GM12878 (cell line): ENCODE measurements at regions not wholly inside any gene's neighbourhood (a gene's known extent, or its start where the extent isn't known, plus 50 kb on each side); places are given as distances from the start of the nearest gene placed in this dataset.
A peak's percentile ranks its signal among the peaks of the same experiment; 100 is the strongest.

Experiments used
- ATAC-seq: fragments of 200-7000 bp; cut with Tn5 transposase; 3 replicates; pipeline ENCODE4 v1.9.1; 2020; ENCODE audit warnings: mild to moderate bottlenecking, moderate library complexity
- BruUV-seq: library from RNA; stranded (reverse); fragments of 400-500 nt; replicated peaks from 2 replicates; lab custom pipeline; 2021; lab: Mats Ljungman, UMichigan
- CTCF ChIA-PET: fragments of 300-600 bp; sonication (Branson Sonifier 250); formaldehyde crosslinking; extraction: SDS; loops from one replicate; lab custom pipeline; 2021; ENCODE audit warnings: inconsistent platforms; lab: Yijun Ruan, JAX
- POLR2A ChIA-PET: fragments of 350-600 bp; formaldehyde crosslinking; extraction: SDS; loops from one replicate; lab custom pipeline; 2021; ENCODE audit warnings: inconsistent platforms; lab: Charles Lee
- RAD21 ChIA-PET: fragments of 300-600 bp; sonication (Branson Sonifier 250); formaldehyde crosslinking; loops from one replicate; lab custom pipeline; 2023; ENCODE audit warnings: antibody characterized with exemption; ENCODE audit not compliant: unreplicated experiment; lab: Charles Lee
- SMC1A ChIA-PET: fragments of 300-600 bp; sonication (Branson Sonifier 250); formaldehyde crosslinking; loops from one replicate; lab custom pipeline; 2023; ENCODE audit not compliant: unreplicated experiment, uncharacterized antibody; lab: Charles Lee
- DNase-seq: peaks from one replicate; pipeline ENCODE4 v3.0.0-alpha.2; 2011; ENCODE audit warnings: low read depth, low spot score
- FAIRE-seq: peaks from 3 replicates; lab custom pipeline; 2011; peaks lifted over from hg19 to GRCh38; lab: Jason Lieb, UNC
- H2AFZ ChIP-seq: 2 replicates; pipeline ENCODE4 v1.6.0; 2011; ENCODE audit warnings: low read depth, low read length, control low read depth; ENCODE audit not compliant: control insufficient read depth
- H3K27ac ChIP-seq: 2 replicates; pipeline ENCODE4 v1.5.1; 2011; ENCODE audit warnings: control low read depth; ENCODE audit not compliant: control insufficient read depth, insufficient read depth
- H3K27me3 ChIP-seq, 2 experiments: replicated peaks in 1 of 2; 2 replicates each; pipeline versions ENCODE4 v1.6.0 to v1.6.1; 2011; ENCODE audit warnings: low read length in 1 of 2; ENCODE audit not compliant: control insufficient read depth in 2 of 2, insufficient read depth in 2 of 2
- H3K36me3 ChIP-seq, 2 experiments: 2 replicates each; pipeline ENCODE4 v1.5.1; 2011; ENCODE audit warnings: low read length in 1 of 2; ENCODE audit not compliant: control insufficient read depth in 2 of 2, insufficient read depth in 2 of 2
- H3K4me1 ChIP-seq: 2 replicates; pipeline ENCODE4 v1.6.1; 2011; ENCODE audit warnings: mild to moderate bottlenecking, low read length, moderate library complexity, mixed read lengths; ENCODE audit not compliant: control insufficient read depth, insufficient read depth
- H3K4me2 ChIP-seq: 2 replicates; pipeline ENCODE4 v1.6.0; 2011; ENCODE audit warnings: control low read depth; ENCODE audit not compliant: control insufficient read depth, insufficient read depth
- H3K4me3 ChIP-seq: fragments of 200-600 bp; sonication (generic); 2 replicates; pipeline ENCODE4 v1.5.1; 2016
- H3K79me2 ChIP-seq: 2 replicates; pipeline ENCODE4 v1.6.0; 2011; ENCODE audit warnings: low read length; ENCODE audit not compliant: control insufficient read depth, insufficient read depth
- H3K9ac ChIP-seq: 2 replicates; pipeline ENCODE4 v1.8.0; 2011; ENCODE audit warnings: low read length, control low read depth, mixed read lengths; ENCODE audit not compliant: control insufficient read depth, insufficient read depth
- H3K9me3 ChIP-seq: replicated peaks from 3 replicates; pipeline ENCODE4 v1.5.1; 2011; ENCODE audit warnings: mild to moderate bottlenecking, low read length; ENCODE audit not compliant: control insufficient read depth, insufficient read depth
- H4K20me1 ChIP-seq: 2 replicates; pipeline ENCODE4 v1.6.0; 2011; ENCODE audit not compliant: control insufficient read depth, insufficient read depth
- BRCA1 ChIP-seq: IDR thresholded peaks from 2 replicates; pipeline ENCODE4 v1.6.1; 2011; ENCODE audit warnings: low read depth, low read length, improper control_type of control experiment
- E2F8 ChIP-seq: fragments of 450-650 bp; IDR thresholded peaks from 2 replicates; pipeline ENCODE4 v1.6.1; 2018; ENCODE audit warnings: mild to moderate bottlenecking, low read depth, moderate library complexity; ENCODE audit not compliant: partially characterized antibody
- ELK1 ChIP-seq: IDR thresholded peaks from 2 replicates; pipeline ENCODE4 v1.6.1; 2012; ENCODE audit warnings: low read depth, low read length, improper control_type of control experiment
- FOXK2 ChIP-seq: fragments of 450-650 bp; IDR thresholded peaks from 2 replicates; pipeline ENCODE4 v1.6.1; 2017; ENCODE audit warnings: mild to moderate bottlenecking, moderate library complexity
- HDAC2 ChIP-seq: fragments of 200-600 bp; sonication (generic); IDR thresholded peaks from 2 replicates; pipeline ENCODE4 v1.6.1; 2017
- IRF5 ChIP-seq: fragments of 450-650 bp; IDR thresholded peaks from 2 replicates; pipeline ENCODE4 v1.6.1; 2017; ENCODE audit warnings: borderline replicate concordance
- JUNB ChIP-seq: IDR thresholded peaks from 2 replicates; pipeline ENCODE4 v1.6.1; 2016; ENCODE audit warnings: antibody characterized with exemption, mild to moderate bottlenecking
- MEF2B ChIP-seq: fragments of 450-650 bp; IDR thresholded peaks from 2 replicates; pipeline ENCODE4 v1.6.1; 2018; ENCODE audit warnings: mild to moderate bottlenecking, moderate library complexity; ENCODE audit not compliant: partially characterized antibody, poor library complexity, severe bottlenecking
- NFIC ChIP-seq: IDR thresholded peaks from 2 replicates; pipeline ENCODE4 v1.6.1; 2012; ENCODE audit warnings: low read depth, mild to moderate bottlenecking, inconsistent platforms, low read length, moderate library complexity
- RUNX3 ChIP-seq: IDR thresholded peaks from 2 replicates; pipeline ENCODE4 v1.6.1; 2012; ENCODE audit warnings: low read length, inconsistent platforms
- SREBF1 ChIP-seq: IDR thresholded peaks from 2 replicates; pipeline ENCODE4 v1.6.1; 2012; ENCODE audit warnings: mild to moderate bottlenecking, low read length
- STAT3 ChIP-seq: IDR thresholded peaks from 2 replicates; pipeline ENCODE4 v1.6.1; 2011; ENCODE audit warnings: low read depth, low read length, improper control_type of control experiment
- WGBS: methylation state at CpG from one replicate; pipeline ENCODE4 v1.1.6; 2016; ENCODE audit warnings: low lambda C conversion rate; ENCODE audit not compliant: insufficient replicate concordance, insufficient coverage; ENCODE audit errors: missing lambda C conversion rate; 5-methylcytosine and 5-hydroxymethylcytosine counted together
- in situ Hi-C: fragments of 300-500 bp; cut with MboI; formaldehyde crosslinking; loops from 9 replicates; pipeline ENCODE4 v1.14.3; 2018; ENCODE audit warnings: mixed read lengths
- intact Hi-C: fragments of 100-400 bp; cut with micrococcal nuclease; formaldehyde crosslinking; loops from one replicate; pipeline ENCODE4 v1.14.2; 2022; ENCODE audit not compliant: unreplicated experiment
- TF ChIP-seq, protein P1 (sequence below): IDR thresholded peaks from 2 replicates; pipeline ENCODE4 v1.6.1; 2011; ENCODE audit warnings: low read depth, low read length, improper control_type of control experiment, borderline replicate concordance

DNA sequence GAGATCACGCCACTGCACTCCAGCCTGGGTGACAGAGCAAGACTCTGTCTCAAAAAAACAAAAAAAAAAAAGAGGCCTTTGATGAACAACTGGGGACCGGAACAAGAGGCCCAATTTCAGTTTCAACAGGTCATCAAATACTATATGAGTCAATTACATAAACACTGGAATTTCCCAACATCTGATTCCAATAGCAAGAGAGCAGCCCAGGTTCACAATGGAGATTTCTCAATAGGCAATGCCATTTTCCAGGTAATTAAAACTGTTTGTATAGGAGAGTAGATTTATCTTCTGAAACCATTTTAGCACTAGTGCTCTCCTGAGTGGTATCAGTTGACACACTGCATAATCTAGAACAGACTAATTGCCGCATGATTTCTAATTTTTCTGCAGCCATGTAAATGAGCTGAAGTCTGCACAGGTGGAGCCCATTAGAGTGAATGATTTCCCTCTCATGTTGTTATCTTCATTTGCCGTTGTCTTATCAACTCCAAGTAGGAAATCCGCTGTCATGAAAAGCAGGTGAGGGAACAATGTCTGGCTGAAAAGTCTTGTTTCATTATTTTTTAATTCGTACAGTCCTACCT lies 264.1 kb upstream of the MEIS1 start:
- H3K79me2 ChIP-seq, result no peaks in the 10 kb centered on the region
- intact Hi-C loops (no loop called here), in situ Hi-C loops (no loop called here)
- H3K9ac ChIP-seq, result no peak overlapping the region
- no peak for TF ChIP-seq BRCA1
- TF ChIP-seq JUNB, result peak; percentile 19; the same call in 1 of the 2 replicates
- no peak for TF ChIP-seq FOXK2
- TF ChIP-seq NFIC, result no peak
- ChIA-PET RAD21 (no interaction called here), POLR2A (no interaction called here), CTCF (no interaction called here), SMC1A (no interaction called here)
- FAIRE-seq (no peak), ATAC-seq (peak; percentile 40; the same call in 2 of the 3 replicates), DNase-seq (no peak)
- no peak overlapping the region for H2AFZ ChIP-seq
- H3K27me3 ChIP-seq, result no peaks in the 10 kb centered on the region
- no peak overlapping the region for H3K27ac ChIP-seq
- no peaks in the 10 kb centered on the region for H3K4me1 ChIP-seq
- 39% methylated on average over 6 of the region's 6 CpGs for WGBS
- no peak overlapping the region for H3K4me2 ChIP-seq
- no peaks in the 10 kb centered on the region for H3K36me3 ChIP-seq
- H4K20me1 ChIP-seq, result no peaks in the 10 kb centered on the region
- H3K4me3 ChIP-seq, result no peak overlapping the region
- no TSS peak for BruUV-seq
- H3K9me3 ChIP-seq, result no peaks in the 10 kb centered on the region

DNA sequence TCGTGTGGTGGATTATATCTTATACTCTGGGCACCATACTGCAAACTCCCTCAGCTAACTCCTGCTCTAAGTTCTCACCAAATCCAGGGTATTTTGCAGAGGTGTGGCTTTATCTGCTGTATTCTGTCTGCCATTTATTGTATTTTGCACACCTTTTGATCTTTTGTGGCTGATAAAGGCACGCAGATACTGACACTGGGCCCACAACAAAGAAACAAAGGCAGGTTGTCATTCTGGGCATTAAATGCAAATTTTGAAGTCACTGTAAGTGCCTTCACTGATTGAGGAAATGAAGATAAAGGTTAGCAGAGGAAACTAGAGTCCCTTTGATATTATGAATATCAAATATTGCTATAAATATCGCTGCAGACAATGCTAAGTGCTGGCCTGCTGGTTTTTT lies 265.8 kb upstream of the MEIS1 start:
- H3K36me3 ChIP-seq, result no peaks in the 10 kb centered on the region
- intact Hi-C loops (no loop called here), in situ Hi-C loops (no loop called here)
- 0% methylated on average over 3 of the region's 3 CpGs for WGBS
- no peak overlapping the region for H3K4me2 ChIP-seq
- ATAC-seq (no peak), FAIRE-seq (no peak), DNase-seq (no peak)
- BruUV-seq, result no TSS peak
- H3K4me3 ChIP-seq, result no peak overlapping the region
- ChIA-PET SMC1A (no interaction called here), CTCF (no interaction called here), POLR2A (no interaction called here), RAD21 (no interaction called here)
- no peak overlapping the region for H3K27ac ChIP-seq
- H3K9ac ChIP-seq, result no peak overlapping the region
- no peaks in the 10 kb centered on the region for H4K20me1 ChIP-seq
- H3K9me3 ChIP-seq, result no peaks in the 10 kb centered on the region
- H3K27me3 ChIP-seq, result no peaks in the 10 kb centered on the region
- H3K79me2 ChIP-seq, result no peaks in the 10 kb centered on the region
- H2AFZ ChIP-seq, result no peak overlapping the region
- no peaks in the 10 kb centered on the region for H3K4me1 ChIP-seq
- TF ChIP-seq RUNX3, result no peak
- TF ChIP-seq SREBF1, result no peak
- no peak for TF ChIP-seq ELK1
- TF ChIP-seq MEF2B, result no peak
- no peak for TF ChIP-seq IRF5
- TF ChIP-seq, protein P1, sequence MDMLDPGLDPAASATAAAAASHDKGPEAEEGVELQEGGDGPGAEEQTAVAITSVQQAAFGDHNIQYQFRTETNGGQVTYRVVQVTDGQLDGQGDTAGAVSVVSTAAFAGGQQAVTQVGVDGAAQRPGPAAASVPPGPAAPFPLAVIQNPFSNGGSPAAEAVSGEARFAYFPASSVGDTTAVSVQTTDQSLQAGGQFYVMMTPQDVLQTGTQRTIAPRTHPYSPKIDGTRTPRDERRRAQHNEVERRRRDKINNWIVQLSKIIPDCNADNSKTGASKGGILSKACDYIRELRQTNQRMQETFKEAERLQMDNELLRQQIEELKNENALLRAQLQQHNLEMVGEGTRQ, result no peak
- TF ChIP-seq STAT3, result no peak
- no peak for TF ChIP-seq E2F8
- no peak for TF ChIP-seq HDAC2
